Testis (tissue), 2 donors: ENCODE measurements at regions not wholly inside any gene's neighbourhood (a gene's known extent, or its start where the extent isn't known, plus 50 kb on each side); places are given as distances from the start of the nearest gene placed in this dataset.

ENCODE experiments used
- DNase-seq: peaks from one replicate; pipeline ENCODE4 v3.0.0-alpha.2; 2019
- H3K27ac ChIP-seq, 2 donors: fragments of 200-600 bp; sonication (generic); one replicate each; pipeline ENCODE4 v1.5.1; 2019
- H3K27me3 ChIP-seq: fragments of 200-600 bp; sonication (generic); one replicate; pipeline ENCODE4 v1.5.1; 2019
- H3K36me3 ChIP-seq: fragments of 200-600 bp; sonication (generic); one replicate; pipeline ENCODE4 v1.5.1; 2017; ENCODE audit warnings: low read depth; ENCODE audit errors: missing control alignments
- H3K4me1 ChIP-seq: fragments of 200-600 bp; sonication (generic); one replicate; pipeline ENCODE4 v1.5.1; 2019
- H3K4me3 ChIP-seq, 2 donors: fragments of 200-600 bp; sonication (generic); one replicate each; pipeline ENCODE4 v1.5.1; 2017 to 2019
- H3K9me3 ChIP-seq: fragments of 200-600 bp; sonication (generic); one replicate; pipeline ENCODE4 v1.5.1; 2017
- POLR2A ChIP-seq: fragments of 450-650 bp; IDR thresholded peaks from one replicate; pipeline ENCODE4 v1.6.1; 2017; ENCODE audit warnings: antibody characterized with exemption, mild to moderate bottlenecking, moderate library complexity
- WGBS, 2 donors: methylation state at CpG; one replicate each; pipeline ENCODE4 v1.1.5; 2018; 5-methylcytosine and 5-hydroxymethylcytosine counted together
- intact Hi-C: fragments of 100-400 bp; cut with DNase I; formaldehyde crosslinking; loops from one replicate; pipeline ENCODE4 v1.15.1; 2023; ENCODE audit warnings: low total_unique reads
- TF ChIP-seq, protein P1 (sequence below), 3 experiments: fragments of 450-650 bp in 2 of 3; fragments of 200-600 bp in 1 of 3; sonication (generic) in 1 of 3; IDR thresholded peaks; one replicate each; pipeline ENCODE4 v1.5.1; 2016 to 2019; ENCODE audit warnings: antibody characterized with exemption in 3 of 3, mild to moderate bottlenecking in 2 of 3, moderate library complexity in 1 of 3

DNA sequence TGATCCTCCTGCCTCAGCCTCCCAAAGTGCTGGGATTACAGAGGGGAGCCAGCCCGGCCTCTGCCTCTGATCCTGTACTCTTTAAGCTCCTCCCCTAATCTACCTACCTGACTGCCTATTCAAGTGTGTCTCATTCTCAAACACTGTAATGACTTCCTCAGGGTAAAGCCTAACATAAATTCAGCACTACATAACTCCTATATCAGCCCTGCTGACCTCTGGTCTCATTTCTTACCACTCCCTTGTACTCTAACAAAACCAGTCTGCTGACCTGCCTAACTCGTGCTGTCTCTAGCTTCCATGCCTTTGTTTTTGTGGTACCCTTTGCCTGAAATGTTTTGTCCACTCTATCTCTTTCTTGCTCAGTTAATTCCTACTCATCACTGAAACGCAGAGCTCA is 172.1 kb upstream of the IL12A start:
- no peak for DNase-seq
- intact Hi-C loops = no loop called here
- 93 to 94% methylated on average over 3 of the region's 3 CpGs for WGBS, 2 donors
- TF ChIP-seq POLR2A = no peak
- TF ChIP-seq, protein P1, sequence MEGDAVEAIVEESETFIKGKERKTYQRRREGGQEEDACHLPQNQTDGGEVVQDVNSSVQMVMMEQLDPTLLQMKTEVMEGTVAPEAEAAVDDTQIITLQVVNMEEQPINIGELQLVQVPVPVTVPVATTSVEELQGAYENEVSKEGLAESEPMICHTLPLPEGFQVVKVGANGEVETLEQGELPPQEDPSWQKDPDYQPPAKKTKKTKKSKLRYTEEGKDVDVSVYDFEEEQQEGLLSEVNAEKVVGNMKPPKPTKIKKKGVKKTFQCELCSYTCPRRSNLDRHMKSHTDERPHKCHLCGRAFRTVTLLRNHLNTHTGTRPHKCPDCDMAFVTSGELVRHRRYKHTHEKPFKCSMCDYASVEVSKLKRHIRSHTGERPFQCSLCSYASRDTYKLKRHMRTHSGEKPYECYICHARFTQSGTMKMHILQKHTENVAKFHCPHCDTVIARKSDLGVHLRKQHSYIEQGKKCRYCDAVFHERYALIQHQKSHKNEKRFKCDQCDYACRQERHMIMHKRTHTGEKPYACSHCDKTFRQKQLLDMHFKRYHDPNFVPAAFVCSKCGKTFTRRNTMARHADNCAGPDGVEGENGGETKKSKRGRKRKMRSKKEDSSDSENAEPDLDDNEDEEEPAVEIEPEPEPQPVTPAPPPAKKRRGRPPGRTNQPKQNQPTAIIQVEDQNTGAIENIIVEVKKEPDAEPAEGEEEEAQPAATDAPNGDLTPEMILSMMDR (IDR thresholded peaks at IDR 0.05) = no peak
- H3K27ac ChIP-seq = no peak overlapping the region
- H3K36me3 ChIP-seq = no peaks in the 10 kb centered on the region
- no peaks in the 10 kb centered on the region for H3K27me3 ChIP-seq
- no peaks in the 10 kb centered on the region for H3K4me1 ChIP-seq
- no peak overlapping the region for H3K4me3 ChIP-seq
- no peaks in the 10 kb centered on the region for H3K9me3 ChIP-seq

DNA sequence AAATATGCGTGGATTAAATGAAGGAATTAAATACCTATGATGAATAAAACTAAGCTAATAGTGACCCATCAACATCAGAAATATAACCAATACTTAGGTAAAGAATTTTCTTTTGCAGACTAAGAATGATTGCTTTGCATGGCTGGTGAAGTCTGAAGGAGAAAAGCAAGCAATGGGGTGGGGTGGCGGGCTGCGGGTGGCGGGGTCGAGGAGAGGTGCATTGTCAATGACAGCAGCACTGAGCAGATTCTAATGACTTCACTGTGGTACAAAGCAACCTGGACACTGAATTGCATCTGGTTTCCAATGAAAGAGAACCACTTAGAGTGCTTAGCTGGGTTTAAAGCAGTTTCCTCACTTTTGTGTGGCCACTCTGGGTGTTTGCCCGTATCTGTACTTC is 171.5 kb upstream of the IL12A start:
- H3K4me3 ChIP-seq = no peak overlapping the region
- WGBS, 2 donors = 95 to 96% methylated on average over 6 of the region's 6 CpGs
- no peak overlapping the region for H3K27ac ChIP-seq
- no peaks in the 10 kb centered on the region for H3K36me3 ChIP-seq
- H3K27me3 ChIP-seq = no peaks in the 10 kb centered on the region
- no peaks in the 10 kb centered on the region for H3K4me1 ChIP-seq
- intact Hi-C loops = no loop called here
- DNase-seq = no peak
- H3K9me3 ChIP-seq = no peaks in the 10 kb centered on the region
- TF ChIP-seq POLR2A = no peak
- TF ChIP-seq, protein P1 (IDR thresholded peaks at IDR 0.05) = no peak

DNA sequence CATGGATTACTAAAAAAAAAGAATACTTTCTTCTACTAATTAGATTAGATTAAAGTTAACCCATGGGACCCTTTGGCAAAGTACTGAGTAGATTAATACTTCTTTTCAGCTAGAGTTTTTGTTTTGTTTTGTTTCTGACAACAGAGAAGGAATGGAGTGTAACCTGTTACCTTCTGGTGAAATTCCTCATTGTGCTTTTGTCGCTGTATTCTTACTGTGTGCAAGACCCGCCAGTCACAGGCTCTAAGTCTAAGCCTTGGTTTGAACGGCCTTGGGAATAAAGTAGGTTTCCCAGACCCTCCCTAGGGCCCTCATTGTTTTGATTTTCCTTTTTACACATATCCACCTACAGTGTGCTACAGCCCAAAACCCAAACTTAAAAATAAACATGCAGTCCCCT is 171.1 kb upstream of the IL12A start:
- intact Hi-C loops = no loop called here
- H3K4me1 ChIP-seq = no peaks in the 10 kb centered on the region

DNA sequence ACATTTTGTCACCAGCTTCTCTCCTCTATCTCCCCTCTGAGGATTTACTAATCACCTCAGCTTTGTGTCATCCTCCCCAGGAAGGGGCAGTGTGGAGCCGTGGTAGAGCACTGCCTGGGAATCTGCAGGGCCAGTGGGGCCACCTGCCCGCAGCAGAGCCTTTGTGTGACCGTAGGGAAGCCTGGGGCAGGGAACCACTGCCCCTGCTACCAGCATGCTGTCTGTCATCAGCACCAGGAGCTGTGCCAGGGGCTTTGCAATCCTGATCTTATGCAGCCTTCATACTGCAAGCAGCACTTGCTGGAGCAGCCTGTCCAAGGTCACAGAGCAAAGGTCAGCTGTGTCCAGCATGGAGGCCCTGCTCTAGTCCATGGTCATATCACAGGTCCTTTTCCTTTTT is 170.2 kb upstream of the IL12A start:
- H3K36me3 ChIP-seq = no peaks in the 10 kb centered on the region
- H3K27me3 ChIP-seq = no peaks in the 10 kb centered on the region
- TF ChIP-seq, protein P1 (IDR thresholded peaks at IDR 0.05) = no peak
- no peak for TF ChIP-seq POLR2A
- DNase-seq = no peak
- H3K4me3 ChIP-seq = no peak overlapping the region
- no peaks in the 10 kb centered on the region for H3K9me3 ChIP-seq
- WGBS, 2 donors = 74 to 81% methylated on average over 3 of the region's 3 CpGs
- H3K27ac ChIP-seq = no peak overlapping the region
- intact Hi-C loops = no loop called here
- H3K4me1 ChIP-seq = no peaks in the 10 kb centered on the region

More for the DNA sequence above, 171.1 kb upstream of the IL12A start:
- no peak overlapping the region for H3K4me3 ChIP-seq
- H3K27me3 ChIP-seq = no peaks in the 10 kb centered on the region
- no peaks in the 10 kb centered on the region for H3K36me3 ChIP-seq
- no peaks in the 10 kb centered on the region for H3K9me3 ChIP-seq
- DNase-seq = no peak
- WGBS, 2 donors = 71 to 85% methylated on average over 3 of the region's 3 CpGs
- TF ChIP-seq, protein P1 (IDR thresholded peaks at IDR 0.05) = no peak
- no peak for TF ChIP-seq POLR2A
- H3K27ac ChIP-seq = no peak overlapping the region

DNA sequence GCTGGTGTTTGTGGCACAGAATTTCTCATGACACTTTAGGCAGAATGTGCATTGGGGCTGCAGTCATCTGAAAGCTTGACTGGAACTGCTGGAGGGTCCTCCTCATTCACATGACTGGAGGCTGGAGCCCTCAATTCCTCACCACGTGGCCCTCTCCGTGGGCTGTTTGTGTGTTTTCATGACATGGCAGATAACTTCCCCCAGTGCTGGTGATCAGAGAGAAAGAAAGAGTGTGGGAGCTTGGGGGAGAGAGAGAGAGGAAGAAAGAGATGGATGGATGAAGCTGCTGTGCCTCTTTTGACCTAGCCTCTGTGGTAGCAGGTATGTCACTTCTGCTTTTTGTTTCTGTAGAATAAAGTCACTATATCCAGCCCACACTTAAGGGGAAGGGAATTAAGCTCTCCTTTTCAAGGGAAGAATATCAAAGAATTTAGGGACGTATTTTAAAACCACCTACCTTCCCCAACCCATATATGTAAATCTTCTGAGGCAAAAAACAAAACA is 169.6 kb upstream of the IL12A start:
- H3K9me3 ChIP-seq = no peaks in the 10 kb centered on the region
- intact Hi-C loops = no loop called here
- H3K4me1 ChIP-seq = no peaks in the 10 kb centered on the region
- DNase-seq = no peak
- TF ChIP-seq, protein P1 (IDR thresholded peaks at IDR 0.05) = no peak
- TF ChIP-seq POLR2A = no peak
- no peaks in the 10 kb centered on the region for H3K27me3 ChIP-seq
- no peak overlapping the region for H3K27ac ChIP-seq
- H3K4me3 ChIP-seq = no peak overlapping the region
- WGBS, 2 donors = 59 to 61% methylated on average over 3 of the region's 3 CpGs
- no peaks in the 10 kb centered on the region for H3K36me3 ChIP-seq
